H1 (cell line): ENCODE measurements at regions not wholly inside any gene's neighbourhood (a gene's known extent, or its start where the extent isn't known, plus 50 kb on each side); places are given as distances from the start of the nearest gene placed in this dataset.

ENCODE experiments used
- EP300 ChIP-seq, 2 experiments: IDR thresholded peaks; 1 replicate in 1 of 2; 2 replicates in 1 of 2; pipeline ENCODE4 v1.6.1; 2011 to 2012; ENCODE audit warnings: low read depth in 2 of 2, low read length in 2 of 2, mild to moderate bottlenecking in 2 of 2, borderline replicate concordance in 1 of 2, inconsistent platforms in 1 of 2, moderate library complexity in 1 of 2
- KDM5A ChIP-seq: fragments of 200-600 bp; IDR thresholded peaks from 2 replicates; pipeline ENCODE4 v1.7.1; 2012; ENCODE audit warnings: mild to moderate bottlenecking, low read length, inconsistent platforms, mixed read lengths
- POLR2A ChIP-seq, 2 experiments: IDR thresholded peaks; 1 replicate in 1 of 2; 2 replicates in 1 of 2; pipeline ENCODE4 v1.6.1; 2011; ENCODE audit warnings: low read depth in 2 of 2, low read length in 2 of 2, mild to moderate bottlenecking in 2 of 2; ENCODE audit errors: control extremely low read depth in 1 of 2
- RAD21 ChIP-seq, 2 experiments: IDR thresholded peaks in 1 of 2; conservative IDR thresholded peaks in 1 of 2; 2 replicates each; pipeline ENCODE4 v1.6.1; 2011; ENCODE audit warnings: low read depth in 2 of 2, low read length in 2 of 2, improper control_type of control experiment in 1 of 2, inconsistent platforms in 1 of 2, mild to moderate bottlenecking in 1 of 2, moderate library complexity in 1 of 2
- SIN3A ChIP-seq, 2 experiments: IDR thresholded peaks in 1 of 2; conservative IDR thresholded peaks in 1 of 2; 2 replicates each; pipeline ENCODE4 v1.6.1; 2011 to 2012; ENCODE audit warnings: low read length in 2 of 2, improper control_type of control experiment in 1 of 2, low read depth in 1 of 2, mild to moderate bottlenecking in 1 of 2
- TEAD4 ChIP-seq: IDR thresholded peaks from 2 replicates; pipeline ENCODE4 v1.6.1; 2012; ENCODE audit warnings: low read depth, low read length, inconsistent platforms, mixed read lengths

GRCh38 chr14:34350903-34351302 lies 111.1 kb downstream of the SPTSSA start (continued):
- TF ChIP-seq POLR2A (IDR thresholded peaks at IDR 0.05; ENCODE audit: control extremely low read depth in 1 of 2, low read depth in 2 of 2, low read length in 2 of 2): no peak
- no peak for TF ChIP-seq TEAD4
- TF ChIP-seq EP300 (IDR thresholded peaks at IDR 0.05; ENCODE audit: borderline replicate concordance in 1 of 2, low read depth in 2 of 2, low read length in 2 of 2): no peak
- TF ChIP-seq KDM5A: no peak
- no peak for TF ChIP-seq SIN3A (conservative IDR thresholded peaks at IDR 0.05 in 1 of 2, IDR thresholded peaks at IDR 0.05 in 1 of 2; ENCODE audit: low read depth in 1 of 2, low read length in 2 of 2)
- no peak for TF ChIP-seq RAD21 (IDR thresholded peaks at IDR 0.05 in 1 of 2, conservative IDR thresholded peaks at IDR 0.05 in 1 of 2; ENCODE audit: low read depth in 2 of 2, low read length in 2 of 2)
